Adipocyte (in vitro differentiated cells): ENCODE measurements at regions not wholly inside any gene's neighbourhood (a gene's known extent, or its start where the extent isn't known, plus 50 kb on each side); places are given as distances from the start of the nearest gene placed in this dataset.
A peak's percentile ranks its signal among the peaks of the same experiment; 100 is the strongest.

Experiments used
- DNase-seq: peaks from one replicate; pipeline ENCODE4 v3.0.0-alpha.2; 2015; ENCODE audit warnings: low read depth
- H3K27me3 ChIP-seq: replicated peaks from 2 replicates; pipeline ENCODE4 v1.7.0; 2013; ENCODE audit warnings: mild to moderate bottlenecking, low read length, moderate library complexity; ENCODE audit not compliant: control insufficient read depth, insufficient read depth
- H3K36me3 ChIP-seq: 2 replicates; pipeline ENCODE4 v1.7.0; 2013; ENCODE audit warnings: low read length, mild to moderate bottlenecking, moderate library complexity; ENCODE audit not compliant: control insufficient read depth, insufficient read depth, severe bottlenecking
- H3K4me1 ChIP-seq: 2 replicates; pipeline ENCODE4 v1.7.0; 2013; ENCODE audit warnings: mild to moderate bottlenecking, low read length, moderate library complexity; ENCODE audit not compliant: control insufficient read depth, insufficient read depth
- H3K4me3 ChIP-seq: 2 replicates; pipeline ENCODE4 v1.7.0; 2013; ENCODE audit warnings: mild to moderate bottlenecking, low read length, moderate library complexity
- H3K9ac ChIP-seq: 2 replicates; pipeline ENCODE4 v1.7.0; 2013; ENCODE audit warnings: mild to moderate bottlenecking, low read length, moderate library complexity
- H3K9me3 ChIP-seq: 2 replicates; pipeline ENCODE4 v1.7.0; 2013; ENCODE audit warnings: mild to moderate bottlenecking, low read length, moderate library complexity; ENCODE audit not compliant: control insufficient read depth

GRCh38 chr18:25516747-25517498 lies 165.0 kb upstream of the ZNF521 start:
- Histone ChIP-seq H3K4me1 (peaks cover 7% of the 10 kb centered on the region), H3K27me3 (no peaks in the 10 kb centered on the region)
- DNase-seq = peak; percentile 4

GRCh38 chr18:25516121-25516520 lies 164.2 kb upstream of the ZNF521 start:
- Histone ChIP-seq H3K27me3 (no peaks in the 10 kb centered on the region), H3K9ac (no peak overlapping the region), H3K4me1 (peaks cover 7% of the 10 kb centered on the region), H3K36me3 (no peaks in the 10 kb centered on the region), H3K4me3 (no peak overlapping the region), H3K9me3 (no peaks in the 10 kb centered on the region)
- no peak for DNase-seq

More at GRCh38 chr18:25516747-25517498, 165.0 kb upstream of the ZNF521 start:
- H3K36me3 ChIP-seq = no peaks in the 10 kb centered on the region
- no peak overlapping the region for H3K9ac ChIP-seq
- no peak overlapping the region for H3K4me3 ChIP-seq
- no peaks in the 10 kb centered on the region for H3K9me3 ChIP-seq

GRCh38 chr18:25510096-25510495 lies 158.1 kb upstream of the ZNF521 start:
- Histone ChIP-seq H3K9me3 (no peaks in the 10 kb centered on the region), H3K4me1 (no peaks in the 10 kb centered on the region), H3K9ac (no peak overlapping the region), H3K36me3 (no peaks in the 10 kb centered on the region), H3K27me3 (no peaks in the 10 kb centered on the region), H3K4me3 (no peak overlapping the region)
- no peak for DNase-seq

- Histone ChIP-seq H3K4me3 (peak overlapping the region; percentile 78), H3K9ac (peak overlapping the region; percentile 65), H3K4me1 (no peaks in the 10 kb centered on the region), H3K36me3 (no peaks in the 10 kb centered on the region), H3K27me3 (no peaks in the 10 kb centered on the region), H3K9me3 (peaks cover 7% of the 10 kb centered on the region)
- peak; percentile 71 for DNase-seq
These were observed 151.7 kb upstream of the ZNF521 start for GRCh38 chr18:25503567-25504081.

DNA sequence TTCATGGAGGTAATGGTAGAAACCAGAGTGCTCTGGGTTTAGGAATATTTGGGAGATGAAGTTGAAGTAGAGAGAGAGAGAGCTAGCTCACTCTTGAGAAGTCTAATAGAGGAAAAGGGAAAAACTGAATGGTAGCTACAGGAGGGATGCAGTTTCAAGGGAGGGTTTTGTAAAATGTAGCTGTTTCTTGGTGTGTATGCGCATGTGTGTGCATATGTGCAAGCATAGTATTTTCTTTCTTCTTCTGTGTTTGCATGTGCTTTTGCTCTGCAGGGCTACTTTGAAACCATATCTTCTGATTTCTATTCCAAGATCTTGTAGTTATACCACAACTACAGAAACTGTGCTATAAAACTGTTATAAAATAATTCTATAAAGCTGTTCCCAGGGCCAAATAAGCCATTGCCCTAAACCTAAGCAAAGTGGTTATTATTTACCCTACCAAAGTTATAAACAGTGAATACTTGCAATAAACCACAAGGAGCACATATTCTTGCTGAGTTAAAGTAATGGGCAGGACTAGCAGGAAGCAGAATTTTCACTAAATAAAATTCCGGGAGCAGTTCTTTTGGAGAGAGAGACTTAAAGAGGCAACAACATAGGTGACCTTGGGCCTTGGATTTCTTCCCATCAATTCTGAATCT lies 145.3 kb upstream of the ZNF521 start:
- DNase-seq = no peak
- peaks cover 25% of the 10 kb centered on the region for H3K9me3 ChIP-seq
- no peak overlapping the region for H3K9ac ChIP-seq
- H3K4me1 ChIP-seq = no peaks in the 10 kb centered on the region
- no peaks in the 10 kb centered on the region for H3K36me3 ChIP-seq
- no peak overlapping the region for H3K4me3 ChIP-seq
- no peaks in the 10 kb centered on the region for H3K27me3 ChIP-seq

DNA sequence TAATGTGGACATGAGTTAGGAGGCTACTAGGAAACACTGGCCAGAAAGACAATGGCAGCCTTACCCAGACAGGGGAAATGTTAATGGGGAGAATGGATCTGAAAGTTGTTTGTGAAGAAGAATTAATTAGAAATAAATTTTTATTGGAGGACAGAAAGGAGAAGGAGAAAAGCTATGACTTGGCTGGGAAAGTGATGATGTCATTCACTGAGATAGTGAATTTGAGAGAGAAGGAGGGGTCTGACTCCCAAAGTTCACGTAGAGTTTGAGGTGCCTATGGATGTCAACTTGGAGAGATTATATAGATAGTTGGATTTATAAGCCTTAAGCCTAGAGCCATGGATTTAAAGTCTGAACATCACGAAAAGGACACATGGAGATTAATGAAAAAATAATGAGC lies 144.6 kb upstream of the ZNF521 start:
- H3K27me3 ChIP-seq = no peaks in the 10 kb centered on the region
- no peaks in the 10 kb centered on the region for H3K4me1 ChIP-seq
- H3K9ac ChIP-seq = no peak overlapping the region
- DNase-seq = no peak
- H3K4me3 ChIP-seq = no peak overlapping the region
- peaks cover 25% of the 10 kb centered on the region for H3K9me3 ChIP-seq
- no peaks in the 10 kb centered on the region for H3K36me3 ChIP-seq

GRCh38 chr18:25495606-25496005 lies 143.6 kb upstream of the ZNF521 start:
- Histone ChIP-seq H3K4me3 (no peak overlapping the region), H3K36me3 (no peaks in the 10 kb centered on the region), H3K9ac (no peak overlapping the region), H3K27me3 (peaks cover 7% of the 10 kb centered on the region), H3K4me1 (no peaks in the 10 kb centered on the region), H3K9me3 (peaks cover 25% of the 10 kb centered on the region)
- DNase-seq = no peak

- no peaks in the 10 kb centered on the region for H3K4me1 ChIP-seq
- H3K27me3 ChIP-seq = peaks cover 10% of the 10 kb centered on the region
- peaks cover 25% of the 10 kb centered on the region for H3K9me3 ChIP-seq
- no peak for DNase-seq
- no peak overlapping the region for H3K4me3 ChIP-seq
- no peak overlapping the region for H3K9ac ChIP-seq
- H3K36me3 ChIP-seq = no peaks in the 10 kb centered on the region
These were observed 142.9 kb upstream of the ZNF521 start for GRCh38 chr18:25494888-25495287.

- H3K9ac ChIP-seq = no peak overlapping the region
- no peak overlapping the region for H3K4me3 ChIP-seq
- no peaks in the 10 kb centered on the region for H3K4me1 ChIP-seq
- H3K27me3 ChIP-seq = peaks cover 10% of the 10 kb centered on the region
- no peak for DNase-seq
- H3K36me3 ChIP-seq = no peaks in the 10 kb centered on the region
- peaks cover 18% of the 10 kb centered on the region for H3K9me3 ChIP-seq
These were observed 141.4 kb upstream of the ZNF521 start for GRCh38 chr18:25493401-25493800.

GRCh38 chr18:25490316-25490715 lies 138.3 kb upstream of the ZNF521 start:
- Histone ChIP-seq H3K27me3 (peaks cover 10% of the 10 kb centered on the region), H3K9ac (no peak overlapping the region), H3K4me3 (no peak overlapping the region), H3K9me3 (peaks cover 18% of the 10 kb centered on the region), H3K4me1 (no peaks in the 10 kb centered on the region), H3K36me3 (no peaks in the 10 kb centered on the region)
- no peak for DNase-seq

- no peak for DNase-seq
- no peaks in the 10 kb centered on the region for H3K36me3 ChIP-seq
These were observed 121.0 kb upstream of the ZNF521 start for GRCh38 chr18:25473008-25473407.

More at GRCh38 chr18:25473008-25473407, 121.0 kb upstream of the ZNF521 start:
- Histone ChIP-seq H3K4me1 (peaks cover 2% of the 10 kb centered on the region), H3K9me3 (peaks cover 13% of the 10 kb centered on the region), H3K9ac (no peak overlapping the region), H3K27me3 (no peaks in the 10 kb centered on the region), H3K4me3 (no peak overlapping the region)
